KG1 (cell line): ENCODE measurements at regions not wholly inside any gene's neighbourhood (a gene's known extent, or its start where the extent isn't known, plus 50 kb on each side); places are given as distances from the start of the nearest gene placed in this dataset.
"Not testable (repeated sequence)": the region's sequence is repeated elsewhere in the genome, so short reads cannot be mapped to it uniquely, and the experiment has no call there.

ENCODE experiments used
- DNase-seq: peaks from one replicate; lab custom pipeline; 2025; lab: John Stamatoyannopoulos, UW

- no peak for DNase-seq
Observed at GRCh38 chr7:25665903-25666670, 437.8 kb upstream of the NPVF start.

- DNase-seq: no peak
Observed at GRCh38 chr7:25666671-25667060, 438.4 kb upstream of the NPVF start.

- no peak for DNase-seq
Observed at GRCh38 chr7:25669281-25669781, 441.0 kb upstream of the NPVF start.

- no peak for DNase-seq
Observed at GRCh38 chr7:25669961-25670841, 441.9 kb upstream of the NPVF start.

- no peak for DNase-seq
Observed at GRCh38 chr7:25671111-25671510, 442.8 kb upstream of the NPVF start.

GRCh38 chr7:25672496-25672895, 444.2 kb upstream of the NPVF start:
- DNase-seq: no peak

- no peak for DNase-seq
Observed at GRCh38 chr7:25675789-25676474, 447.6 kb upstream of the NPVF start.

- DNase-seq: no peak
Observed at GRCh38 chr7:25677595-25677994, 449.3 kb upstream of the NPVF start.

- DNase-seq: no peak
Observed at GRCh38 chr7:25678215-25678614, 449.9 kb upstream of the NPVF start.

GRCh38 chr7:25680636-25681035, 452.4 kb upstream of the NPVF start:
- no peak for DNase-seq

- no peak for DNase-seq
Observed at GRCh38 chr7:25684360-25684759, 456.1 kb upstream of the NPVF start.

GRCh38 chr7:25686493-25686892, 458.2 kb upstream of the NPVF start:
- DNase-seq: no peak

- no peak for DNase-seq
Observed at GRCh38 chr7:25694211-25694610, 457.8 kb upstream of the NFE2L3 start.

- DNase-seq: no peak
Observed at GRCh38 chr7:25694699-25695098, 457.3 kb upstream of the NFE2L3 start.

- no peak for DNase-seq
Observed at GRCh38 chr7:25696571-25696970, 455.4 kb upstream of the NFE2L3 start.

GRCh38 chr7:25698451-25699113, 453.4 kb upstream of the NFE2L3 start:
- no peak for DNase-seq

GRCh38 chr7:25700141-25700540, 451.9 kb upstream of the NFE2L3 start:
- DNase-seq: not testable (repeated sequence)

- no peak for DNase-seq
Observed at GRCh38 chr7:25704413-25704812, 447.6 kb upstream of the NFE2L3 start.

GRCh38 chr7:25706764-25707163, 445.2 kb upstream of the NFE2L3 start:
- DNase-seq: no peak

- no peak for DNase-seq
Observed at GRCh38 chr7:25707768-25708620, 444.0 kb upstream of the NFE2L3 start.

GRCh38 chr7:25710959-25711358, 441.0 kb upstream of the NFE2L3 start:
- no peak for DNase-seq
